ENCODE measurements at regions not wholly inside any gene's neighbourhood (a gene's known extent, or its start where the extent isn't known, plus 50 kb on each side); places are given as distances from the start of the nearest gene placed in this dataset.
"Not testable (repeated sequence)": the region's sequence is repeated elsewhere in the genome, so short reads cannot be mapped to it uniquely, and the experiment has no call there.

DNA sequence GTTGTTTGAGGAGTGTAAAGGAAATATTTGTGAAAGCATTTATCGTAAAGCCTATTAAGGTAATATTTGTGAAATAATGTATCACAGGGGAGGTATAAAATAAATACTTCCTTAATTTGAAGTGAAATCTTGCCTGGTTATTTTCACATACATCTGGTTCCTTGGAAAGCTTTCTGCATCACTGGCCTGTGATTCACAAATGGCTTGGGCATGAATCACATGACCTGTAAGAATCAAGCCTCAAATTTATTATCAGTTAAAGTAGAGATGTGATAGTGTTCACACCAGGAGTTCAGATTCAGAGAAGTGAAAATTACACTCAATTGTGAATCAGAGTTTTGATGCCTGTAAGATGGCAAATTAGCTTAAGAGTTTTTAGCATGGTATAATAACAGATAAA lies 1911.4 kb downstream of the STIM2 start:
- no peak for DNase-seq

DNA sequence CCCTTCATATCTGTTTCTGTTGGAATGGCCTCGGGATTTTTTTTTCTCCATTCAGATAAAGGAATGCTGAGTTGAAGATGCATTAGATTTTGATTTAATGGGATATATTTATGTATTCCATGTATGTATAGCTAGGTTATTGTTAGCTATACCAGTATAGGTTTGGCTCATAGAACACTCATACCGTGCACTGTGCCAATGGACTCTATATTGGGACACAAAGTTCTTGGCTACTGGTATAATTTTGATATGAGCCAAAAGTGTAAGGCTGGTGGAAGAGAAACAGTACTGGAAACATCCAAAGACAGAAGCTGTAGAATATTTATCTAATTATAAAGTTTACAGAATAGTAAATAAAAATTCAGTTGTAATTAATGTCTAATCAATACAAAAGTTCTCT lies 1912.1 kb downstream of the STIM2 start:
- DNase-seq: no peak

DNA sequence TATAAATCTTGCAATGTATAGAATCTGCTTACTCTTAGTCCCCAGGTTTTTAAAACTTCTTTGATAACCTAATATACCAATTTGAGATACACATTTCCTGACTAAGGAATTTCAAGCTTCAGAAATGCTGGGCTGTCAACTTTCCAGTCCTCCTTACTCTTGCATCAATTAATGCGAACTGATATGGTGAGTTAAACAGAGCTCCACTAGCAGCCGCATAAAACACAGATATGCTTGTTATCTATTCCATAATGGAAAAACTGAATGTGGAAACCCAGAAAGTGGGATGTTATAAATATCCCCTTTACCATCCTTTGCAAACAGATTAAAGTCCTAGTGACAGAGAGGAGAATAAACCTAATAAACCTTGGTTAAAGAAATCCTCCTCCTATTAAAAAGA lies 1913.7 kb downstream of the STIM2 start:
- DNase-seq: no peak

DNA sequence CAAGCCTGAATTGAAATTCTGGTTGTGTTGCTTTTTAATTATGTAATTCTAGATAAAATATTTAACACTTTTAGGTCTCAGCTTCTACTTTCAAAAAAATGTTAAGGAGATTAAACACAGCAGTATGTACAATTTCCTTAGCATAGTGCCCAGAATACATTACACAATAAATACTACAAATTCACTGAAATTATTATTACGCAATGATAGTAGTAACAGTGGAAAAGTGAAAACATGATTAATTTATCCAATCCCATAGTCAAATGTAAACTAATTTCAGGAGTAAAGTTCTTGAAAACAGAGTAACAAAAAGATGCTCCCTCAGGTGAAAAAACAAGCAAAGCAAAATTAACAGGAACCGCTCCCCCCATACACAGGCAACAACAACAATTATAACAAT lies 1915.4 kb downstream of the STIM2 start:
- DNase-seq: no peak

DNA sequence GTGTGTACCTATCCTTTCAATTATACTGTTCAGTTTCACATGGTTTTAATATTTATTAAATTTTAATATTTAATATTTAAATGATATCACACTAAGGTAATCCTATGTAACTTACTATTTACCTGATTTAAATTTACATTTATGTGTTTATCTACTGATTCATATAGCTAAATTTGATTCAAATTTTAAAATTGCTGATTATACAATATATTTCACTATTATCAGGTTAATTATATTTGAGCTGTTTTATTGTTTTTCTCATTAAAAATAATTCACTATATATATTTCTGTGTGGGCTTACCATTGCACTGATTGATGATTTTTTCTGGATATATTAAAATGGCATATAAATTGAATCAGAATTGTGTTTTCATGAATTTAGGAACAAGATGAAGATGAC lies 1923.5 kb downstream of the STIM2 start:
- DNase-seq: no peak

DNA sequence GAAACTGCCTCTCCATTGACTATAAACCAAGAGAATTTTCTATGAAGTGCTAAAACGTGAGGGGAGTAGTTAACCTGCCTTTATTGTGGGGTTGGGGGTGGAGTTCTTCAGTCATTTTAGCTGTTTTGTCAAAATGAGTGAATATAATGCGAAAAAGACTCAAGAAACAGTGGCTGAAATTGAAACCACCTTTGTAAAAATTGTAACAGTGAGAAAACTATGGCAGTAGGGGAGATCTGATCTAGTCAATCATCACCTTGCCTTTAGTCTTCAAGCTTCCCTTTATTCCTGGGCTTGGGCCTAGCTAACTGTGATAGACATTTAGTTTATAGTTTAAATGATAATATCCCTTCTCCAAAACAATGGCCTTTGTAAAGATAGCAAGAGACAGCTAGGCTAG lies 1927.3 kb downstream of the STIM2 start:
- no peak for DNase-seq

DNA sequence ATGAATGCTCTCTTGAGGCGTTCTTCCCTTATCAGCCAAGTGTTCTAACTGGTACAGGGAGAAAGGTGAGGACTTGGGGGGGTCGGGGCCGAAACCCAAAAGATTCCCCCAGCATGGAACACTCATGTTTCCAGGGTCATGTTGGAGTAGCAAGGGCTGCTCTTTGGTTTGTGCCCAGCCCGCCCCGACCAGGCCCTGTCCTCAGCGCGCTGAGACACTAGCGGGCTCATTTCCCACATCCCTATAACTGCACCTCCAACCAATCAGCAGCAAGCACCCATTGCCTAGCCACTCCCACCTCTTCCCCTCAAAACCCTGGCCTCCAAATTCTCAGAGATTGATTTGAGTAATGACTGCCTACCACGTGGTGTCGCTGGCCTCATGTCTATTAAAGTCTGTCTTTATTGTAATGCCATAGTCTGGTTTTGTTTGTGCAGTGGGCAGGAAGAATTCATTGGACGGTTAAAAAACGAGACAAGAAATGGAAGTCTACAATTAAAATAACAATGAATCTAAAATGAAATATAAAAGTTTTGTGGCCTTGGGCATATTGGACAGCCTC lies 1928.4 kb downstream of the STIM2 start:
- no peak for DNase-seq

DNA sequence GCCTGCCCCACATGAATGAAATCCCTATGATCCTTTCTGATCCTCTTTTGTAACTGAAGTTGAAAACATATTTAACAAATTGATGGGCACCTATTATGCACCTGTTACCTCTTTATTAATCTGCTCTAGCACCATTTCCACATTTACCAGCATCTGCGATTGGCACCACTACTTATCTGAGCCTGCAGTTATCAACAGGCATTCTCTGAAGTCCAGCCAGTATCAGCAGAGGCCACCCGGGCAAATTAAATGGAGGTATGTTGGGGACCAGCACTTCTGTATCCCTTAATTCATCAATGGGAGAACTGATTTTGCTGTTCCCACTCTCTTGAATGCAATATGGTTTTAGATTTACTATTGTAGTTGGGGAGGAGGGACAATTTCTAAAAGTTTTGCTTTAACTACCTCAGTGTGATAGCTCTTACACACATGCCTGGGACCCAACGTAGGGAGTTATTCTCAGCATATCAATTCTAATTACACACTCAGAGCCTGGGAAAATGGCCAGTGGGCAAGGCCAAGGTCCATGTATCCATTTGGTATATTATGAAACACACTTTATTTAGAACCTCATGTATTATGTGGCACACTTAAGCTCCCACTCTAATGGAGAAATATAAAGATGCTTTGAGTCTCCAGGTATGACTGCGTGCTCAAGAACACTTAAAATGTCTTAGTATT lies 1927.1 kb upstream of the PCDH7 start:
- DNase-seq: no peak

DNA sequence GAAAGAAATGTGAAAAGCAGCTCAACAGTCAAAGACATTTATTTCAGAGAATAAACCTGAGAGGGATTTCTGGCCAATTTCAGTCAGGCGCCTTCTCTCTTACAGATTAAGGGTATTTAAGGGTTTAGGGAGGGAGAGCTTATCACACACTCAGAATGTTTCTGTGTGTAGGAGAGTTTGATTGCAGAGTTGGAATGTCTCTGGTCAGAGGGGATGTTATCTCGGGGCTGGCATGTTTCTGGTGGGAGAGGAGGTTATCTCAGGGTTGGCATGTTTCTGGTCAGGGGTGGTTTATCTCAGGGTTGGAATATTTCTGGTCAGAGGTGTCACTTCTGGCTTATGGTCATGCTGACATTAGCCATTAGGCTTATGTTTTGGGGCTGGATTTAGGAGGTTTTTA lies 1920.5 kb upstream of the PCDH7 start:
- DNase-seq: no peak

DNA sequence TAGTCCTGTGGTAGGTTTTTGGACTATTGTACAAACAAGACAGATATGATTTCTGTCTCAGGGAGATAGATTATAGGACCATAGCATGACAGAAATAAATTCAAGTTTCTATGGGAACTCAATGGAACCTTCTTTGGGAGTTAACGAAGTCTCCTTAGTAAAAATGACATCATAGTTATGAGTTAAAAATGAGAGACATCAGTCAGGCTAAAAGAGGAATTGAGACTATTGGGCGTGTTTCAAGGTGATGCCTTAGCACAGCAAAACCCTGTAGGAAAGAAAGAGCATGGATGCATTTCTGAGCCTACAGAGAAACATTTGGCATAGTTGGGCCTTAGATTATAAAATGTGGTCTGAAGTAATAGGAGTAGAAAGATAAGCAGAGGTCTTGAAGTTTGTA lies 1909.1 kb upstream of the PCDH7 start:
- DNase-seq: no peak

DNA sequence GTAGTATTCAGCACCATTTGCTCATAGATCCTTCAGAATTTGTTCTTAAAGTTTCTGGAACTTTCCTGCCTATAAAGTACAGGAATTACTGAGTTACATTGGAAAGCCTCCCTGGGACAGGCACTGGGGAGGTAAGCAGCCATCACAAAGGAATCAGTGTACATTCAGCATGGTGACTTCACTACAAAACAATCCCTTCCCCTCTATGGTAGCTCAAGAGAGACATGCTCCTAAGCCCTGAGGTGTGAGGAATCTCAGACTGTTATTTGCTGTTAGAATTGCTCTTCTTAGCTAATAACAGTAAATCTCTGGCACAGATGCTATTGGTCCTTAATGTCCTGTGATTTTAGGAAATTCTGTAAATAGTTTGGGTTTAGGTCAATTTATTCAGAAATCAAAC lies 1898.0 kb upstream of the PCDH7 start:
- no peak for DNase-seq

DNA sequence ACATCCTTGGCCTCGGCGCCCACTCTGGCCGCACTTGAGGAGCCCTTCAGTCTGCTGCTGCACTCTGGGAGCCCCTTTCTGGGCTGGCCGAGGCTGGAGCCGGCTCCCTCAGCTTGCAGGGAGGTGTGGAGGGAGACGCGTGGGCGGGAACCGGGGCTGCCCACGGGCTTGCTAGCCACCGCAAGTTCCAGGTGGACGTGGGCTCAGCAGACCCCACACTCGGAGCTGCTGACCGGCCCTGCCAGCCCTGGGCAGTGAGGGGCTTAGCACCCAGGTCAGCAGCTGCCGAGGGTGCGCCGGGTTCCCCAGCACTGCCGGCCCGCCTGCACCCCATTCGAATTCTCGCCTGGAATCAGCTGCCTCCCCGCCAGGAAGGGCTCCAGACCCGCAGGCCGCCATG lies 1892.3 kb upstream of the PCDH7 start:
- DNase-seq: no peak

DNA sequence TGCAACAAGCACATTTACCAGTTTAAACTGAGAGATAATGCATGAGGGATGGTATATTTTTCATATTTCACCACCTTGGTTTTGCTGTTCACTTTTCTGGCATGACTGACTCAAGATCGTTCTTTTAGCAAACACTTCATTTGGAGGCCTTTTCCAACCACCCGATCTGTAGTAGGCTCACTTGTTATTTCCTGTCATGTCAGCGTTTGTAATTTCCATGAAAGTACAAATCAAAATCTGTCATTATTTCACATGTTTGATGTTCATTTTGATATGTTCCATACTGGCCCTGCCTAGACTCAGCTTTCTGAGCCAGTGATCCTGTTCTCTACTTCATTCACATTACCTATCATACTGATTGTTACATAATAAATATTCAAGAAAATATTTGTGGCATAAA lies 1888.3 kb upstream of the PCDH7 start:
- no peak for DNase-seq

DNA sequence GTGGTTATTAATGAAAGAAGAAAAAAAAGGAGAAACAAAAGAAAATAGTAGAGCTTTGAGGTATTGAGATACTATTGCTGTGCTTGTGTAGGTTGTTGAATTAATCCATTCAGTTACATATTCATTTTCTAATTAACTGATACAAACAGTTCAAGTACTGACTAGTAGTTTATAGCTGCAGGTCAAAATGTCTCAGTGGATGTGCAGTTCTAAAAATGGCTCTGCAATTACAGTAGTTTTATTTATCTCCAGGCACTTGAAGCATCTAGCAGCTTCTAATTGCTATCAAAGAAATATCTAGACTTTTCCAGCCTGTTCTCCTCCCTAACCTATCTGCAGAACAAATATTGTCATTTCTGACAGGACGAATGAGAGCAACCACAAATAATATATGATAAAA lies 1887.7 kb upstream of the PCDH7 start:
- DNase-seq: no peak

DNA sequence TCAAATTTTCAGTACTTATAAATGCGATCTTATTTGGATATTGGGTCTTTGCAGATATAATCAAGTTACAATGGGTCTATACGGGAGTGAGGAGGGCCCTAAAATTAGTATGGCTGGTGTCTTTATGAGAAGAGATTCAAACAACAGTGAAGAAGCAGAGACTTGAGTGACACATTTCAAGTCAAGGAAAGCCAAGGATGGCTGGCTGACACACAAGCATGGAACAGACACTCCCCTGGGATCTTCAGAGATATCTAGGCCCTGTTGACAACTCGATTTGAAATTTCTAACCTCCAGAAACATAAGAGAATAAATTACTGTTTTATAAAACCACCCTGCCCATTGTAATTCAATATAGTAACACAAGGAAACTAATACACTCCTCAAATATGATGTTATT lies 1886.0 kb upstream of the PCDH7 start:
- no peak for DNase-seq

DNA sequence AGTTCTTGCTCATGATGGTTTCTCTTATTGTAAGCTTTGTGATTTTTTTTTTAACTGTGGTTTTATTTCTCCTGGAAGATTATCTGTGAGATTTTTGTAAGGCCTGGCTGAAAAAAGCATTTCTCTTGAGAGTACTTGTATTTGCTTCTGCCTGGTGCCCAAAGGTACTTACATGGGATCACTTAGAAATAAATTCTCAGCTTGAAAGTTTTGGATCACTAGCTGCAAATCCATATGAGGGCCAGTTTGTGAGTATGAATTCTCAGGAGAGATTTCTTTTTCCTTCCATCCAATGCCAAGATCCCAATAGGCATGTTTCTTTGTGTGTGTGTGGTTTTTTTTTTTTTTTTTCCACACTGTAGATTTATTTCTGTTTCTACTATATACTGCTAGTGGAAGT lies 1884.7 kb upstream of the PCDH7 start:
- no peak for DNase-seq

DNA sequence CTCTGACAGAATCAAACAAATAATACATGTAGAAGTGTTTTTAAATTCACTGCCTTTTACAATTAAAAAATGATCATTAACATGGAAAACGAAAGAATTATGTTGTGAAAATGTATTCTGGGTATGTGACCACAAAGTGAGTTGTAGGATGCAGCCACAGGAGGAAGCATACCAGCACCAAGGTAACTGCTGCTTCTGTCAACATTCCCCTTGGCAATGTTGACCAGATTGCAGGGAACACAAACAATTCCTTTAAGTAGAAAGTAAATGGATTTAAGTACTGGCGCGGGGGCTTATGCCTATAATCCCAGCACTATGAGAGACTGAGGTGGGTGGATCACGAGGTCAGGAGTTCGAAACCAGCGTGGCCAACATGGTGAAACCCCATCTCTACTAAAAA lies 1877.9 kb upstream of the PCDH7 start:
- DNase-seq: no peak

DNA sequence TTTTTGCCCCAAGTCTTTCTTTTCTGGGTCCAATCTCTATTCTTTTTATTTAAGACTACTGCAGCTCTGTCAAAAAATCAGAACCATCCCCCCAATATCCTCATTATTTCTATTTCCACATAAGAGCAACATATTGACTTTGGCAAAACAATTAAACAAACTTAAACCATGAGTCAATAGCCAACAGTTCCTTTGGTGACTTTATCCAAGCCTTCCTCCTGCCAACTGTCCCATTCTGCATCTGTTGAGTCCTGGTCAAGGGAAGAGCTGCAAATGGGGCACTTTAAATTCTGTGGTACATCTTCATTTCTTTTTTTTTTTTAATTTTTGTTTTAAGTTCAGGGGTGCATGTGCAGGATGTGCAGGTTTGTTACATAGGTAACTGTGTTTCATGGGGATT lies 1875.0 kb upstream of the PCDH7 start:
- no peak for DNase-seq

DNA sequence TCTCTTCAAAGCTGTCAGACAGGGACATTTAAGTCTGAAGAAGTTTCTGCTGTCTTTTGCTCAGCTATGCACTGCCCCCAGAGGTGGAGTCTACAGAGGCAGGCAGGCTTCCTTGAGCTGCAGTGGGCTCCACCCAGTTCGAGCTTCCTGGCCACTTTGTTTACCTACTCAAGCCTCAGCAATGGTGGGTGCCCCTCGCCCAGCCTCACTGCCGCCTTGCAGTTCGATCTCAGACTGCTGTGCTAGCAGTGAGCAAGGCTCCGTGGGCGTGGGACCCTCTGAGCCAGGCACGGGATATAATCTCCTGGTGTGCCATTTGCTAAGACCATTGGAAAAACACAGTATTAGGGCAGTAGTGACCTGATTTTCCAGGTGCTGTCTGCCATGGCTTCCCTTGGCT lies 1863.1 kb upstream of the PCDH7 start:
- not testable (repeated sequence) for DNase-seq

DNA sequence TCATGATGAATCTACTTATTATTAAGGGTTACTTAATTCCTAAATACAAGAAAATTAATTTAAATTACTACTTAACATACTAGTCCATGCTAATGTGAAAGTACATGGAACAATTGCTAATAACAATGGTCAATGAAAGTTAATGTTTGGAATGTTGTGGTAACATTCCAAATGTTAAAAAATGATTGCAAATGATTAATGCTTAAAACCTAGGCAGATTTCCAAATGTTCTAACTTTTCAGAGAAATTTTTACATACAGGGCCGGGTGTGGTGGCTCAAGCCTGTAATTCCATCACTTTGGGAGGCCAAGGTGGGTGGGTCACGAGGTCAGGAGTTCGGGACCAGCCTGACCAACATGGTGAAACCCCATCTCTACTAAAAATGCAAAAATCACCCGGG lies 1851.3 kb upstream of the PCDH7 start:
- DNase-seq: no peak

DNA sequence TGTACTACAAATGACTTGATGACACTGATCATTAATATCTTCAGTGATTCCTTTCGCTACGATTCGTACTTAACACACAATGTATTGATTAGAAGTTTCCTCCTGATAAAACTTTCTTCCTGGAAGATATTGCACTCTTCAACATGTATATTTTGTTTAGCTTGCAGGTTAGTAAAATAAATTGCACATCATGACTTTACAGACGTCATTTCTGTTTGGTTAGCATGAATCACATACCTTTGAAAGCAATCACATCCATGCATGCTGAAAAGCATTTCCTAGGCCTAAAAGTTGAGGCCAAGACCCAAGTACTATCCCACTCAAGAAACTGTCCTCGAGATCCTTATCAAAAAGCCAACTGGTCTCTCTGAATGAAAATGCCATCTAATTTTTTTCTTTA lies 1841.0 kb upstream of the PCDH7 start:
- no peak for DNase-seq

DNA sequence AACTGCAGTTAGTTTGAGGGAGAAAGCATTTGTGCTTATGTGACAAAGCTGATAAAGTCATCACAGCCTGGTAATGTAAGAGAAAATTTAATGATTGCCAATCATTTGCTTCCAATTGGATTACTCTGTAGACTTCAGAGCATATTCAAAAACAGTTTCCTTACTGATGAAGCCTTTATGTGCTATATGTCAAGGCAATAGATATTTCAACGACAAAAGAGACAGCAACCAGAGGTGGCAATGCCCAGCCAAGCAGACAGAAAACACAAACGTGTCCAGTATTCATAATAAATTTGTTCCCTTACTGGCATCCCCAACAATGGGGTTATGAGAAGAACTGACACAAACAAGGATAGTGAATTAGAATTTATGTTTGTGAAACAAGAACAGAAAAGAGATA lies 1840.3 kb upstream of the PCDH7 start:
- no peak for DNase-seq

DNA sequence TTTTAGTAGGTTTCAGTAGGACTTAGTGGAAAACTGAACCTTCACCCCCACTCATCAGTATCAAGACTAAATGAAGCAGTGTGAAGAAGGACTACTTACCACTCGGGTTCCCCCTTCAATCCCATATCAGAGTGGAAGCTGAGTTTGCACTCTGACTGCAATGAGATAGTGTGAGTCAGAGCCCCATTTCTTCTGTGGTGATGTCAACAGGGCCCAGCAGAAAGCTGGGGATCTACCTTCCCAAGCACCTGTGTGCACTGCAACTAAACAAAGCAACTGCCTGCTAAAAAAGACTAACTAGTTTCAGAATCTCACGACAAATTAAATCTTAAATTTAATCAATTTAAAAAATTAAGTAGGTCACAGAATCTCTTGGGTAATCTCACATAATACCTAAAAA lies 1837.0 kb upstream of the PCDH7 start:
- DNase-seq: no peak

DNA sequence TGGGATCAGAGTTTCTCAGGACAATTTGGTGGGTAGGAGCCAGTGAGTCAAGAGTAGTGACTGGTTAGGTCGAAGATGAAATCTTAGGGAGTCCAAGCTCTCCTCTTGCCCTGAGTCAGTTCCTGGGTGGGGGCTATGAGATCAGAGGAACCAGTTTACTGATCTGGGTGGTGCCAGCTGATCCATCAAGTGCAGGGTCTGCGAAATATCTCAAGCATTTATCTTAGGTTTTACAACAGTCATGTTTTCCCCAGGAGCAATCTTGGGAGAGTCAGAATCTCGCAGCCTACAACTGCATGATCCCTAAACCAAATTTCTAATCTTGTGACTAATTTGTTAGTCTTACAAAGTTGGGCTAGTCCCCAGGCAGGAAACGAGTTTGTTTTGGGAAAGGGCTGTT lies 1833.2 kb upstream of the PCDH7 start:
- DNase-seq: no peak

DNA sequence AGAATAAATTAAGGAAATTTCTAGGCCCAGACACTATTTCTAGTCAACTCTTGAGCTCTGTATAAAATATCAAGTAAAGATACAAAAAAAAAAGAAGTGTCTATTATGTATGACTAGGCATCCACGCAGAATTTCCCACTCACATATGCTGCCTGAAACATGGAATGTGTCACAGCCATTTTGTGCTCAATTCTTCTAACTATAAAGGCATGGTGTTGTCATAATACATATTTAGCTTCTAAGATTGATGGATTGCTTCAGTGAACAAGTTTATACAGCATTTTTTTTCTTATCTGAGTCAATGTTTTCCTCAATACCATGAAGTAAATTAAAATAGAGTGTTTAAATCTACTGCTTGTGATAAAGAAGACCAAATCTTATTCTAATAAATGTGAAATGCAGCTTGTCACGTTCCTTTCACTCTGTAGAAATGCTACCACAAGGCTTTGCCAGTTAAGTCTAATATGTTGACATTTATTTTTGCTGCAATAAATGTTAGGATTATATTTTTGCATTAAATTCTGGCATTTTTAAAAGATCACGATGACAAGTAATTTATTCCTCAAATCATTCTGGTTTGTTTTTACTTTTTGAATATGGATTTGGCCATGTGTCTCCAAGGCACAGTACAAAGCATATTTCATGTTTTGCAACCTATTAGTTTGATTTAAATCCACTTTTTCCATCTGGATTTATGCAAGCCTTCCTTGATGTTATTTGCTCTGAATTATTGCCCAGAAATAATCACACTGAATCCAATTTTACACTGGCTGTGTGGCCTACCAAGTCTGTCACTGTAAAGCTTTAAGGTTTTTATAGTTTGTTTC lies 1829.0 kb upstream of the PCDH7 start:
- no peak for DNase-seq

All from NCI-H1930 (cell line).